H1 (cell line): ENCODE measurements at regions not wholly inside any gene's neighbourhood (a gene's known extent, or its start where the extent isn't known, plus 50 kb on each side); places are given as distances from the start of the nearest gene placed in this dataset.

Experiments used
- CTCF ChIA-PET: fragments of 300-600 bp; sonication (Branson Sonifier 250); formaldehyde crosslinking; loops from one replicate; lab custom pipeline; 2021; ENCODE audit not compliant: partially characterized antibody; lab: Charles Lee
- POLR2A ChIA-PET: fragments of 300-600 bp; sonication (Branson Sonifier 250); formaldehyde crosslinking; loops from one replicate; lab custom pipeline; 2021; ENCODE audit warnings: inconsistent platforms; ENCODE audit not compliant: partially characterized antibody; lab: Charles Lee
- DNase-seq, 2 experiments: peaks; one replicate each; pipeline versions ENCODE4 v3.0.0 to v3.0.0-alpha.2; 2010 to 2022; ENCODE audit warnings: low spot score in 2 of 2, low read depth in 1 of 2, mixed read lengths in 1 of 2
- FAIRE-seq: peaks from 2 replicates; lab custom pipeline; 2011; peaks lifted over from hg19 to GRCh38; lab: Jason Lieb, UNC
- H2AFZ ChIP-seq: 2 replicates; pipeline ENCODE4 v1.8.1; 2012; ENCODE audit warnings: low read length, inconsistent platforms
- H2AK5ac ChIP-seq: 2 replicates; pipeline ENCODE4 v1.6.1; 2013; ENCODE audit warnings: low read depth, low read length
- H2BK120ac ChIP-seq: replicated peaks from 2 replicates; pipeline ENCODE3; 2013; ENCODE audit warnings: low read depth, low read length, inconsistent platforms
- H2BK12ac ChIP-seq: 2 replicates; pipeline ENCODE4 v1.6.1; 2013; ENCODE audit warnings: low read depth, low read length
- H2BK15ac ChIP-seq: 2 replicates; pipeline ENCODE4 v1.6.1; 2013; ENCODE audit warnings: low read length
- H2BK20ac ChIP-seq: 2 replicates; pipeline ENCODE4 v1.6.1; 2013; ENCODE audit warnings: low read length
- H2BK5ac ChIP-seq: 2 replicates; pipeline ENCODE4 v1.6.1; 2013; ENCODE audit warnings: low read depth, low read length
- H3K14ac ChIP-seq: 2 replicates; pipeline ENCODE4 v1.6.1; 2013; ENCODE audit warnings: inconsistent platforms; ENCODE audit not compliant: insufficient read length
- H3K18ac ChIP-seq: 2 replicates; pipeline ENCODE4 v1.6.1; 2013; ENCODE audit warnings: low read length; ENCODE audit errors: extremely low read depth
- H3K23ac ChIP-seq: 2 replicates; pipeline ENCODE4 v1.6.1; 2013; ENCODE audit warnings: inconsistent platforms; ENCODE audit not compliant: insufficient read length
- H3K23me2 ChIP-seq: 2 replicates; pipeline ENCODE4 v1.6.1; 2013; ENCODE audit warnings: low read depth, low read length
- H3K27ac ChIP-seq: 2 replicates; pipeline ENCODE4 v1.6.1; 2011; ENCODE audit warnings: low read depth, low read length, inconsistent platforms
- H3K27me3 ChIP-seq, 4 experiments: replicated peaks in 1 of 4; 1 replicate in 1 of 4; 2 replicates in 3 of 4; pipeline versions ENCODE4 v1.6.1 to v1.8.1; 2011 to 2013; ENCODE audit warnings: low read length in 3 of 4, mild to moderate bottlenecking in 3 of 4, inconsistent platforms in 2 of 4, mixed read lengths in 2 of 4, moderate library complexity in 1 of 4; ENCODE audit not compliant: control insufficient read depth in 3 of 4, insufficient read depth in 3 of 4; ENCODE audit errors: extremely low read depth in 1 of 4
- H3K36me3 ChIP-seq, 4 experiments: 2 replicates each; pipeline versions ENCODE4 v1.6.1 to v1.8.1; 2011 to 2013; ENCODE audit warnings: mild to moderate bottlenecking in 4 of 4, low read length in 3 of 4, moderate library complexity in 2 of 4, control low read depth in 1 of 4, inconsistent platforms in 1 of 4; ENCODE audit not compliant: insufficient read depth in 4 of 4, control insufficient read depth in 2 of 4
- H3K4ac ChIP-seq: replicated peaks from 2 replicates; pipeline ENCODE3; 2013; ENCODE audit warnings: low read length, low read depth, mixed read lengths, inconsistent platforms; ENCODE audit not compliant: insufficient read length
- H3K4me1 ChIP-seq, 4 experiments: replicated peaks in 1 of 4; 1 replicate in 1 of 4; 2 replicates in 3 of 4; pipeline versions ENCODE4 v1.6.1 to v1.8.1; 2011 to 2013; ENCODE audit warnings: low read length in 3 of 4, inconsistent platforms in 2 of 4, mixed read lengths in 1 of 4; ENCODE audit not compliant: insufficient read depth in 4 of 4, control insufficient read depth in 3 of 4
- H3K4me2 ChIP-seq, 2 experiments: 2 replicates each; pipeline versions ENCODE4 v1.6.1 to v1.8.1; 2011 to 2013; ENCODE audit warnings: low read depth in 2 of 2, low read length in 2 of 2, control low read depth in 1 of 2, inconsistent platforms in 1 of 2, mild to moderate bottlenecking in 1 of 2; ENCODE audit not compliant: insufficient read depth in 1 of 2
- H3K4me3 ChIP-seq, 4 experiments: fragments of 200-600, 300-600 bp in 1 of 4; sonication (generic), shearing (Covaris generic), sonication (Bioruptor Twin) in 1 of 4; 2 replicates each; pipeline versions ENCODE4 v1.5.1 to v1.8.1; 2011 to 2016; ENCODE audit warnings: low read length in 4 of 4, low read depth in 3 of 4, control low read depth in 2 of 4, inconsistent platforms in 2 of 4, mild to moderate bottlenecking in 2 of 4, mixed read lengths in 1 of 4, moderate library complexity in 1 of 4; ENCODE audit not compliant: insufficient read depth in 2 of 4; ENCODE audit errors: extremely low read depth in 1 of 4
- H3K56ac ChIP-seq: replicated peaks from 2 replicates; pipeline ENCODE3; 2013; ENCODE audit warnings: low read depth, mild to moderate bottlenecking, mixed read lengths, low read length, inconsistent platforms; ENCODE audit not compliant: insufficient read length
- H3K79me1 ChIP-seq: 2 replicates; pipeline ENCODE4 v1.6.1; 2013; ENCODE audit warnings: low read depth, low read length, control low read depth
- H3K79me2 ChIP-seq, 2 experiments: 2 replicates each; pipeline versions ENCODE4 v1.6.1 to v1.8.1; 2012 to 2013; ENCODE audit warnings: low read length in 2 of 2, mild to moderate bottlenecking in 2 of 2, inconsistent platforms in 1 of 2; ENCODE audit not compliant: insufficient read depth in 2 of 2, control insufficient read depth in 1 of 2
- H3K9ac ChIP-seq, 4 experiments: replicated peaks in 1 of 4; 1 replicate in 1 of 4; 2 replicates in 3 of 4; pipeline versions ENCODE4 v1.6.1 to v1.8.1; 2011 to 2013; ENCODE audit warnings: low read depth in 3 of 4, low read length in 3 of 4, control low read depth in 2 of 4, mild to moderate bottlenecking in 2 of 4, moderate library complexity in 2 of 4, inconsistent platforms in 1 of 4; ENCODE audit errors: extremely low read depth in 1 of 4
- H3K9me3 ChIP-seq, 2 experiments: 2 replicates each; pipeline versions ENCODE4 v1.6.1 to v1.8.1; 2012 to 2013; ENCODE audit warnings: mild to moderate bottlenecking in 2 of 2, moderate library complexity in 2 of 2, control low read depth in 1 of 2, inconsistent platforms in 1 of 2, low read depth in 1 of 2, low read length in 1 of 2, mixed read lengths in 1 of 2; ENCODE audit not compliant: insufficient read depth in 2 of 2
- H4K20me1 ChIP-seq, 2 experiments: replicated peaks in 1 of 2; 2 replicates each; pipeline versions ENCODE3 to v1.8.1; 2011 to 2013; ENCODE audit warnings: inconsistent platforms in 2 of 2, low read length in 2 of 2, mild to moderate bottlenecking in 1 of 2; ENCODE audit not compliant: insufficient read depth in 2 of 2, control insufficient read depth in 1 of 2
- H4K5ac ChIP-seq: 2 replicates; pipeline ENCODE4 v1.6.1; 2013; ENCODE audit warnings: low read length, low read depth, mixed read lengths, inconsistent platforms; ENCODE audit not compliant: insufficient read length
- H4K8ac ChIP-seq: 2 replicates; pipeline ENCODE4 v1.8.0; 2013; ENCODE audit warnings: mild to moderate bottlenecking, moderate library complexity, low read length, inconsistent platforms; ENCODE audit not compliant: insufficient read depth; ENCODE audit errors: extremely low read depth
- H4K91ac ChIP-seq: replicated peaks from 2 replicates; pipeline ENCODE3; 2013; ENCODE audit warnings: low read length, mixed read lengths, inconsistent platforms; ENCODE audit not compliant: insufficient read length
- BACH1 ChIP-seq: IDR thresholded peaks from 2 replicates; pipeline ENCODE4 v1.6.1; 2012; ENCODE audit warnings: low read length, improper control_type of control experiment
- BCL11A ChIP-seq, 2 experiments: IDR thresholded peaks; one replicate each; pipeline ENCODE4 v1.6.1; 2011; ENCODE audit warnings: low read depth in 2 of 2, low read length in 2 of 2, mild to moderate bottlenecking in 2 of 2
- PHF8 ChIP-seq: fragments of 200-600 bp; sonication (generic); conservative IDR thresholded peaks from 2 replicates; pipeline ENCODE4 v1.7.1; 2012; ENCODE audit warnings: low read depth, mild to moderate bottlenecking, inconsistent platforms, low read length, moderate library complexity
- POU5F1 ChIP-seq: IDR thresholded peaks from 2 replicates; pipeline ENCODE4 v1.6.1; 2011; ENCODE audit warnings: low read depth, mild to moderate bottlenecking, low read length, moderate library complexity
- RBBP5 ChIP-seq: IDR thresholded peaks from 2 replicates; pipeline ENCODE4 v1.7.1; 2012; ENCODE audit warnings: low read depth, mild to moderate bottlenecking, inconsistent platforms, low read length, moderate library complexity, borderline replicate concordance
- SIRT6 ChIP-seq: IDR thresholded peaks from one replicate; pipeline ENCODE4 v1.7.1; 2012; ENCODE audit warnings: low read length, inconsistent platforms
- WGBS, 2 experiments: shearing (Covaris generic) in 1 of 2; methylation state at CpG; one replicate each; pipeline versions ENCODE4 v1.1.6 to v1.1.7; 2013 to 2015; ENCODE audit warnings: low lambda C conversion rate in 2 of 2, mixed read lengths in 2 of 2, inconsistent platforms in 1 of 2, low coverage in 1 of 2, missing lambda C conversion rate in 1 of 2; ENCODE audit not compliant: insufficient replicate concordance in 2 of 2, insufficient coverage in 1 of 2, insufficient read length in 1 of 2; ENCODE audit errors: extremely low coverage in 1 of 2, missing lambda C conversion rate in 1 of 2; 5-methylcytosine and 5-hydroxymethylcytosine counted together
- TF ChIP-seq, protein P1 (sequence below): IDR thresholded peaks from 2 replicates; pipeline ENCODE4 v1.6.1; 2011; ENCODE audit warnings: low read depth, mild to moderate bottlenecking, low read length; ENCODE audit not compliant: insufficient read depth
- TF ChIP-seq, protein P2 (sequence below), 3 experiments: IDR thresholded peaks; 1 replicate in 2 of 3; 2 replicates in 1 of 3; pipeline versions ENCODE4 v1.5.1 to v1.6.1; 2011; ENCODE audit warnings: low read length in 3 of 3, mild to moderate bottlenecking in 3 of 3, inconsistent platforms in 2 of 3, low read depth in 1 of 3, moderate library complexity in 1 of 3; ENCODE audit not compliant: insufficient read depth in 1 of 3; ENCODE audit errors: control extremely low read depth in 1 of 3

DNA sequence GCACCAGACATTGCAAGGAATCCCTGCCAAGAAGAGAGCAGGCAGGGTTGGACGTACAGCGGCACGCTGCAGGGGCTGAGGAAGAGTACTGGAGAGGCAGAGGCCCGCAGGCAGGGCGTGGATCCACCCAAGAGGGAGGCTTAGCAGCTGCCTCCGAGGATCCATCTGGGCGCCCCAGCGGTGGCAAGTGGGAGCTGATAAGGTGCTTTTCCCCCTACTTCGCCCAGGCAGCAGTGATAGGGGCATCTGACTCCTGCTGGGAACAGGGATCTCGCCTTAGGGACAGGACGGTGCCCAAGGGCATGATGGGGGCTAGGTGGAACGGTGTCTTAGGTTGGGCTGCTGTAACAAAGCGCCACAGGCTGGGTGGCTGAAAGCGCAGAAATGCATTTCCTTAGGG, 67.4 kb upstream of the HS6ST1 start:
- WGBS, 2 experiments, result 93% methylated on average over 12 of the region's 14 CpGs; no CpG with 5 or more reads in 1 of the 2 experiments
- Histone ChIP-seq H4K91ac (no peak overlapping the region), H4K5ac (no peak overlapping the region), H3K56ac (no peak overlapping the region), H2BK5ac (no peak overlapping the region), H3K4ac (no peak overlapping the region), H2AK5ac (no peak overlapping the region), H3K4me1 (peaks cover 0 to 17% (median 9%) of the 10 kb centered on the region in 4 experiments; a peak in 5 of 7 replicates), H3K36me3 (no peaks in the 10 kb centered on the region), H3K79me2 (no peaks in the 10 kb centered on the region), H3K27me3 (no peaks in the 10 kb centered on the region), H3K4me2 (no peak overlapping the region), H3K18ac (no peak overlapping the region), H4K20me1 (no peaks in the 10 kb centered on the region), H3K9me3 (no peaks in the 10 kb centered on the region), H2BK12ac (0 out of 2 replicates have a peak overlapping the region, but pooled peaks have one; percentile 27), H2AFZ (no peak overlapping the region), H4K8ac (no peak overlapping the region; the same call in 1 of the 2 replicates), H3K23ac (no peak overlapping the region), H3K4me3 (no peak overlapping the region), H2BK120ac (no peak overlapping the region), H3K14ac (no peak overlapping the region), H3K23me2 (no peaks in the 10 kb centered on the region), H3K79me1 (no peaks in the 10 kb centered on the region), H3K27ac (no peak overlapping the region), H2BK15ac (peak overlapping the region; percentile 8; the same call in 1 of the 2 replicates), H2BK20ac (0 out of 2 replicates have a peak overlapping the region, but pooled peaks have one; percentile 55), H3K9ac (no peak overlapping the region)
- FAIRE-seq, result no peak
- TF ChIP-seq, protein P1, sequence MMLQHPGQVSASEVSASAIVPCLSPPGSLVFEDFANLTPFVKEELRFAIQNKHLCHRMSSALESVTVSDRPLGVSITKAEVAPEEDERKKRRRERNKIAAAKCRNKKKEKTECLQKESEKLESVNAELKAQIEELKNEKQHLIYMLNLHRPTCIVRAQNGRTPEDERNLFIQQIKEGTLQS, result no peak
- TF ChIP-seq PHF8 (no peak), BACH1 (no peak), SIRT6 (no peak), RBBP5 (no peak), POU5F1 (no peak), BCL11A (IDR thresholded peaks at IDR 0.05; ENCODE audit: low read depth in 2 of 2, low read length in 2 of 2) (no peak)
- TF ChIP-seq, protein P2, sequence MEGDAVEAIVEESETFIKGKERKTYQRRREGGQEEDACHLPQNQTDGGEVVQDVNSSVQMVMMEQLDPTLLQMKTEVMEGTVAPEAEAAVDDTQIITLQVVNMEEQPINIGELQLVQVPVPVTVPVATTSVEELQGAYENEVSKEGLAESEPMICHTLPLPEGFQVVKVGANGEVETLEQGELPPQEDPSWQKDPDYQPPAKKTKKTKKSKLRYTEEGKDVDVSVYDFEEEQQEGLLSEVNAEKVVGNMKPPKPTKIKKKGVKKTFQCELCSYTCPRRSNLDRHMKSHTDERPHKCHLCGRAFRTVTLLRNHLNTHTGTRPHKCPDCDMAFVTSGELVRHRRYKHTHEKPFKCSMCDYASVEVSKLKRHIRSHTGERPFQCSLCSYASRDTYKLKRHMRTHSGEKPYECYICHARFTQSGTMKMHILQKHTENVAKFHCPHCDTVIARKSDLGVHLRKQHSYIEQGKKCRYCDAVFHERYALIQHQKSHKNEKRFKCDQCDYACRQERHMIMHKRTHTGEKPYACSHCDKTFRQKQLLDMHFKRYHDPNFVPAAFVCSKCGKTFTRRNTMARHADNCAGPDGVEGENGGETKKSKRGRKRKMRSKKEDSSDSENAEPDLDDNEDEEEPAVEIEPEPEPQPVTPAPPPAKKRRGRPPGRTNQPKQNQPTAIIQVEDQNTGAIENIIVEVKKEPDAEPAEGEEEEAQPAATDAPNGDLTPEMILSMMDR (IDR thresholded peaks at IDR 0.05; ENCODE audit: control extremely low read depth in 1 of 3, insufficient read depth in 1 of 3, low read depth in 1 of 3, low read length in 3 of 3), result no peak
- ChIA-PET CTCF (interaction anchor here (0.6 to 5.7 kb wide), 8 partner anchors 7 to 740 kb away, joined by 3 to 29 read pairs (median 3); no protein-coding TSS in a partner anchor), POLR2A (no interaction called here)
- DNase-seq, result no peak
